HepG2 (cell line): ENCODE measurements at regions not wholly inside any gene's neighbourhood (a gene's known extent, or its start where the extent isn't known, plus 50 kb on each side); places are given as distances from the start of the nearest gene placed in this dataset.

Experiments used
- ATAC-seq: fragments of 200-7000 bp; cut with Tn5 transposase; 3 replicates; pipeline ENCODE4 v1.9.1; 2020; ENCODE audit warnings: mild to moderate bottlenecking, moderate library complexity
- BruUV-seq: library from RNA; stranded (reverse); fragments of 400-500 nt; replicated peaks from 2 replicates; lab custom pipeline; 2021; lab: Mats Ljungman, UMichigan
- CTCF ChIA-PET: fragments of 300-600 bp; formaldehyde crosslinking; extraction: SDS; loops from one replicate; lab custom pipeline; 2021; ENCODE audit warnings: low total read pairs, inconsistent platforms, low intra/inter-chr PET ratio; lab: Yijun Ruan, JAX
- POLR2A ChIA-PET: fragments of 350-600 bp; sonication (Branson Sonifier 250); formaldehyde crosslinking; loops from one replicate; lab custom pipeline; 2020; ENCODE audit warnings: antibody characterized with exemption, inconsistent platforms; lab: Yijun Ruan, JAX
- DNase-seq: peaks from one replicate; pipeline ENCODE4 v3.0.0-alpha.2; 2015; ENCODE audit warnings: low spot score
- FAIRE-seq: peaks from 3 replicates; lab custom pipeline; 2011; peaks lifted over from hg19 to GRCh38; lab: Jason Lieb, UNC
- H2AFZ ChIP-seq: one replicate; pipeline ENCODE4 v1.6.1; 2011; ENCODE audit warnings: low read length, inconsistent platforms
- H3K27ac ChIP-seq: fragments of 300-600 bp; 3 replicates; pipeline ENCODE4 v1.8.0; 2011; ENCODE audit warnings: mixed run types, mild to moderate bottlenecking, mixed read lengths, low read length, inconsistent platforms; ENCODE audit not compliant: insufficient read depth; ENCODE audit errors: extremely low read length
- H3K27me3 ChIP-seq, 2 experiments: fragments of 200-600 bp in 1 of 2; 2 replicates in 1 of 2; 3 replicates in 1 of 2; pipeline versions ENCODE4 v1.6.0 to v1.8.0; 2011; ENCODE audit warnings: low read length in 2 of 2, mild to moderate bottlenecking in 2 of 2, moderate library complexity in 2 of 2, inconsistent platforms in 1 of 2; ENCODE audit not compliant: insufficient read depth in 2 of 2, control insufficient read depth in 1 of 2
- H3K36me3 ChIP-seq, 2 experiments: fragments of 200-600 bp in 1 of 2; replicated peaks in 1 of 2; 2 replicates in 1 of 2; 3 replicates in 1 of 2; pipeline versions ENCODE4 v1.5.1 to v1.8.0; 2011; ENCODE audit warnings: low read length in 2 of 2, inconsistent platforms in 1 of 2; ENCODE audit not compliant: insufficient read depth in 2 of 2, control insufficient read depth in 1 of 2
- H3K4me1 ChIP-seq: 2 replicates; pipeline ENCODE4 v1.5.1; 2012; ENCODE audit warnings: low read length, inconsistent platforms; ENCODE audit not compliant: insufficient read depth
- H3K4me2 ChIP-seq: 2 replicates; pipeline ENCODE4 v1.6.0; 2011; ENCODE audit warnings: low read depth, low read length, inconsistent platforms
- H3K4me3 ChIP-seq, 3 experiments: fragments of 200-600 bp in 1 of 3; sonication (generic), shearing (Covaris generic) in 1 of 3; replicated peaks in 1 of 3; 2 replicates each; pipeline ENCODE4 v1.5.1; 2011 to 2016; ENCODE audit warnings: low read length in 3 of 3, inconsistent platforms in 2 of 3, low read depth in 2 of 3, mild to moderate bottlenecking in 2 of 3, control low read depth in 1 of 3, mixed read lengths in 1 of 3; ENCODE audit not compliant: insufficient read depth in 1 of 3
- H3K79me2 ChIP-seq: one replicate; pipeline ENCODE4 v1.6.1; 2011; ENCODE audit warnings: low read length, inconsistent platforms; ENCODE audit not compliant: insufficient read depth
- H3K9ac ChIP-seq: 2 replicates; pipeline ENCODE4 v1.6.0; 2011; ENCODE audit warnings: mild to moderate bottlenecking, low read depth, low read length, inconsistent platforms; ENCODE audit not compliant: insufficient read depth
- H3K9me3 ChIP-seq: 2 replicates; pipeline ENCODE4 v1.5.1; 2012; ENCODE audit warnings: mild to moderate bottlenecking, low read length
- H4K20me1 ChIP-seq: 2 replicates; pipeline ENCODE4 v1.6.0; 2011; ENCODE audit warnings: inconsistent platforms, mild to moderate bottlenecking, low read length, moderate library complexity; ENCODE audit not compliant: insufficient read depth
- HIC2 ChIP-seq: sonication (generic); formaldehyde crosslinking; IDR thresholded peaks from 2 replicates; pipeline ENCODE4 v1.9.0; 2022; ENCODE audit warnings: low read depth, missing genetic modification reagents
- PHF21A ChIP-seq: sonication (generic); formaldehyde crosslinking; IDR thresholded peaks from 2 replicates; pipeline ENCODE4 v1.5.0; 2020; ENCODE audit warnings: mild to moderate bottlenecking, missing genetic modification reagents
- PREB ChIP-seq: sonication (generic); formaldehyde crosslinking; IDR thresholded peaks from 2 replicates; pipeline ENCODE4 v1.4.0; 2020; ENCODE audit warnings: missing genetic modification reagents
- ZNF138 ChIP-seq: sonication (generic); formaldehyde crosslinking; IDR thresholded peaks from 2 replicates; pipeline ENCODE4 v1.5.0; 2020; ENCODE audit warnings: mild to moderate bottlenecking, low read depth, missing genetic modification reagents
- ZNF598 ChIP-seq: sonication (generic); formaldehyde crosslinking; IDR thresholded peaks from 2 replicates; pipeline ENCODE4 v1.5.1; 2020; ENCODE audit warnings: mild to moderate bottlenecking, missing genetic modification reagents, borderline replicate concordance
- WGBS: methylation state at CpG from one replicate; pipeline ENCODE4 v1.1.6; 2017; ENCODE audit warnings: low lambda C conversion rate; 5-methylcytosine and 5-hydroxymethylcytosine counted together
- in situ Hi-C: cut with HindIII; loops from 2 replicates; pipeline ENCODE4 v1.10.0; 2017; ENCODE audit warnings: low pct_unique_long_range_greater_than_20kb; ENCODE audit not compliant: extremely low pct_ligation_motif_present
- intact Hi-C: fragments of 100-400 bp; cut with micrococcal nuclease; formaldehyde crosslinking; loops from one replicate; pipeline ENCODE4 v1.10.0; 2022; ENCODE audit not compliant: unreplicated experiment
- TF ChIP-seq, protein P1 (sequence below): IDR thresholded peaks from 2 replicates; pipeline ENCODE4 v1.6.1; 2016; ENCODE audit warnings: low read depth, control low read depth

DNA sequence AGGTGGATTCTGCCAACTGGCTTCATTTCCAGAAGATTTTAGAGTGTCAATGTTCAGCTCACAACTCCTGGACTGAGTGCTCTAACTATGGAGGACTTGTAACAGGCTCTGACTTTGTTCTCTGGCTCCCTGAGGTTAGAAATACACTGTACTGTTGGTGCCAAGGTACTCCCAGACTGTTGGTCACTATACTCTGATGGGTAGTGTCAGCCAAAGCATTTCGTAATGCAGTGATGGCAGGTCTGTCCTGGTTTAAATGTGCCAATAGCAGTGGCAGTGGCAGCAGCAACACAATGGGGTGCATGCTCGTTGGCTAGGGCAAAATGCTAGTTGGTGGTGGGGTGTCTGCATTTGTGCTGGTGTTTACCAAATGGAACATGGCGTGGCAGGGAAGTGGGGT lies 472.2 kb downstream of the TDRD3 start:
- Histone ChIP-seq H3K4me3 (no peak overlapping the region), H3K9me3 (peaks cover 27% of the 10 kb centered on the region), H3K36me3 (no peaks in the 10 kb centered on the region), H3K27me3 (no peaks in the 10 kb centered on the region), H3K27ac (no peak overlapping the region), H3K79me2 (no peaks in the 10 kb centered on the region), H3K4me1 (no peaks in the 10 kb centered on the region), H4K20me1 (no peaks in the 10 kb centered on the region), H2AFZ (no peak overlapping the region), H3K9ac (no peak overlapping the region), H3K4me2 (no peak overlapping the region)
- no peak for FAIRE-seq
- intact Hi-C loops = no loop called here
- 3% methylated on average over 3 of the region's 3 CpGs for WGBS
- BruUV-seq = no TSS peak
- no peak for ATAC-seq
- TF ChIP-seq PREB (CRISPR knock-in tag) (no peak), ZNF598 (no peak), ZNF138 (CRISPR knock-in tag) (no peak), PHF21A (CRISPR knock-in tag) (no peak), HIC2 (CRISPR knock-in tag) (no peak)
- TF ChIP-seq, protein P1, sequence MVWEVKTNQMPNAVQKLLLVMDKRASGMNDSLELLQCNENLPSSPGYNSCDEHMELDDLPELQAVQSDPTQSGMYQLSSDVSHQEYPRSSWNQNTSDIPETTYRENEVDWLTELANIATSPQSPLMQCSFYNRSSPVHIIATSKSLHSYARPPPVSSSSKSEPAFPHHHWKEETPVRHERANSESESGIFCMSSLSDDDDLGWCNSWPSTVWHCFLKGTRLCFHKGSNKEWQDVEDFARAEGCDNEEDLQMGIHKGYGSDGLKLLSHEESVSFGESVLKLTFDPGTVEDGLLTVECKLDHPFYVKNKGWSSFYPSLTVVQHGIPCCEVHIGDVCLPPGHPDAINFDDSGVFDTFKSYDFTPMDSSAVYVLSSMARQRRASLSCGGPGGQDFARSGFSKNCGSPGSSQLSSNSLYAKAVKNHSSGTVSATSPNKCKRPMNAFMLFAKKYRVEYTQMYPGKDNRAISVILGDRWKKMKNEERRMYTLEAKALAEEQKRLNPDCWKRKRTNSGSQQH (CRISPR knock-in tag) = no peak
- POLR2A ChIA-PET = no interaction called here
- no peak for DNase-seq
- CTCF ChIA-PET = no interaction called here
- in situ Hi-C loops = no loop called here
